ENCODE measurements at regions not wholly inside any gene's neighbourhood (a gene's known extent, or its start where the extent isn't known, plus 50 kb on each side); places are given as distances from the start of the nearest gene placed in this dataset.

- Histone ChIP-seq H3K27me3 (replicated peaks in 1 of 2; ENCODE audit: control insufficient read depth in 2 of 2, insufficient read depth in 2 of 2, low read length in 1 of 2) (peaks cover 0 to 2% of the 10 kb centered on the region in 2 experiments; a peak in 3 of 4 replicates), H3K4me2 (ENCODE audit: control insufficient read depth, insufficient read depth) (no peak overlapping the region), H3K9me3 (replicated peaks; ENCODE audit: control insufficient read depth, insufficient read depth, low read length) (no peaks in the 10 kb centered on the region), H3K4me3 (no peak overlapping the region), H2AFZ (ENCODE audit: control insufficient read depth, low read depth, low read length) (no peak overlapping the region), H4K20me1 (ENCODE audit: control insufficient read depth, insufficient read depth) (no peaks in the 10 kb centered on the region), H3K4me1 (ENCODE audit: control insufficient read depth, insufficient read depth, low read length) (no peaks in the 10 kb centered on the region), H3K27ac (ENCODE audit: control insufficient read depth, insufficient read depth) (no peak overlapping the region), H3K36me3 (ENCODE audit: control insufficient read depth in 2 of 2, insufficient read depth in 2 of 2, low read length in 1 of 2) (no peaks in the 10 kb centered on the region), H3K79me2 (ENCODE audit: control insufficient read depth, insufficient read depth, low read length) (no peaks in the 10 kb centered on the region), H3K9ac (ENCODE audit: control insufficient read depth, insufficient read depth, low read length) (no peak overlapping the region)
- ChIA-PET CTCF (no interaction called here), POLR2A (no interaction called here), SMC1A (ENCODE audit: uncharacterized antibody, unreplicated experiment) (no interaction called here), RAD21 (ENCODE audit: unreplicated experiment) (no interaction called here)
- in situ Hi-C loops (cut with MboI) (no loop called here), intact Hi-C loops (cut with micrococcal nuclease; ENCODE audit: unreplicated experiment) (no loop called here)
- DNase-seq (ENCODE audit: low read depth, low spot score) = no peak
- TF ChIP-seq RELB (IDR thresholded peaks at IDR 0.05; ENCODE audit: low read depth) (no peak), MAX (IDR thresholded peaks at IDR 0.05; ENCODE audit: low read depth, low read length) (no peak), STAT1 (conservative IDR thresholded peaks at IDR 0.05) (no peak), PML (IDR thresholded peaks at IDR 0.05; ENCODE audit: low read length) (no peak), MTA2 (IDR thresholded peaks at IDR 0.05; ENCODE audit: low read depth) (no peak), BHLHE40 (IDR thresholded peaks at IDR 0.05; ENCODE audit: borderline replicate concordance in 1 of 2, low read depth in 2 of 2, low read length in 1 of 2) (no peak), ZNF384 (IDR thresholded peaks at IDR 0.05; ENCODE audit: borderline replicate concordance, low read depth, low read length) (no peak), SIX5 (IDR thresholded peaks at IDR 0.05; ENCODE audit: low read depth, low read length, severe bottlenecking) (no peak), FOXM1 (IDR thresholded peaks at IDR 0.05; ENCODE audit: low read depth, low read length) (no peak), CUX1 (IDR thresholded peaks at IDR 0.05; ENCODE audit: insufficient replicate concordance, low read depth, low read length) (no peak), POU2F2 (IDR thresholded peaks at IDR 0.05; ENCODE audit: borderline replicate concordance, low read depth, low read length) (no peak), ZBED1 (IDR thresholded peaks at IDR 0.05; ENCODE audit: borderline replicate concordance) (no peak), ZBTB33 (IDR thresholded peaks at IDR 0.05) (no peak), ZNF217 (IDR thresholded peaks at IDR 0.05) (no peak), POLR2AphosphoS2 (IDR thresholded peaks at IDR 0.05; ENCODE audit: low read depth, low read length) (no peak), SMARCA5 (IDR thresholded peaks at IDR 0.05) (no peak), SMAD5 (IDR thresholded peaks at IDR 0.05; ENCODE audit: low read depth) (no peak)
- BruUV-seq (replicated peaks) = no TSS peak
- FAIRE-seq = no peak
- 12% methylated on average over 7 of the region's 7 CpGs for WGBS (ENCODE audit: insufficient coverage, insufficient replicate concordance, low lambda C conversion rate, missing lambda C conversion rate)
- no peak for ATAC-seq
Measured at GRCh38 chr11:64476881-64477280, 78.9 kb upstream of the SLC22A11 start.

Data from GM12878 (cell line).